GM12873 (cell line): ENCODE measurements at regions not wholly inside any gene's neighbourhood (a gene's known extent, or its start where the extent isn't known, plus 50 kb on each side); places are given as distances from the start of the nearest gene placed in this dataset.

Experiments used
- CTCF ChIP-seq: IDR thresholded peaks from 2 replicates; pipeline ENCODE4 v1.5.1; 2012; ENCODE audit warnings: low read depth, mild to moderate bottlenecking, moderate library complexity, low read length, control low read depth; ENCODE audit not compliant: insufficient read depth; ENCODE audit errors: missing control alignments

- no peak for TF ChIP-seq CTCF
These were observed 108.3 kb upstream of the TCERG1L start for GRCh38 chr10:131419797-131420196.

DNA sequence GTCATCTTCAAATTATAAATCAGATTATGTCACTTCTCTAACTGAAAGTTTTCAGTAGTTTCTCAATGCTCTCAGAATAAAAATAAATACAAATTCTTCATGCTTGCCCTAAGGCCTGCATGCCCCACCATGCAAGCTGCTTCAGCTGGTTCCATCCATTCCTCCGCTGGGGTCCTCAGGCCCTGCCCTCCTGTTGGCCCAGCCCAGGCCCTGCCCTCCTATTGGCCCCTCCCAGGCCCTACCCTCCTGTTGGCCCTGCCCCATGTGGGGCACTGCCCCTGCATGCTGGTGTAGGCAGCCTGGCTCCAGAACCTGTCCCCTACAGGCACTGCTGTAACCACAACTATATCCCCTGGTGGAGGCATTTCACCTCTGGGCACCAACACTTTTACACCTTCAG, 109.3 kb upstream of the TCERG1L start:
- TF ChIP-seq CTCF: no peak

GRCh38 chr10:131421381-131421780, 109.9 kb upstream of the TCERG1L start:
- no peak for TF ChIP-seq CTCF

GRCh38 chr10:131422731-131423130, 111.2 kb upstream of the TCERG1L start:
- TF ChIP-seq CTCF: no peak

DNA sequence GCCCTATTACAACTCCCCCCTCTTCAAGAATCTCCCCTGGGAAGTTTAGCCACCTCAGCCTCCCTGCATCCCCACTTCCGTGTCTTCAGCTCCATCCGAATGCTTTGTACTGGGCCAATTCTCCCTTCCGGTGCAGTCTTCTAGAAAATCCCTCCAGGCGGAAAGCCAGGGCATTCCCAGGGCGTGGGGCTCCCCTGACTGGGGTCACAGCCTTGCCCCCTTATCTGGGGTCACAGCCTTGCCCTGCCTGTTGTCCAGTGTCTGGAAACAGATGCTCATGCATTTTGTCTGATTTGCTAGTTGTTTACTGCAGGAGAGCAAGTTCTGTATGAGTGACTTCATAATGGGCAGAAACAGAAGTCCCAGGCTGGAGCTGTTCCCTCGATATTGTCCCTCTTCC, 112.5 kb upstream of the TCERG1L start:
- no peak for TF ChIP-seq CTCF

DNA sequence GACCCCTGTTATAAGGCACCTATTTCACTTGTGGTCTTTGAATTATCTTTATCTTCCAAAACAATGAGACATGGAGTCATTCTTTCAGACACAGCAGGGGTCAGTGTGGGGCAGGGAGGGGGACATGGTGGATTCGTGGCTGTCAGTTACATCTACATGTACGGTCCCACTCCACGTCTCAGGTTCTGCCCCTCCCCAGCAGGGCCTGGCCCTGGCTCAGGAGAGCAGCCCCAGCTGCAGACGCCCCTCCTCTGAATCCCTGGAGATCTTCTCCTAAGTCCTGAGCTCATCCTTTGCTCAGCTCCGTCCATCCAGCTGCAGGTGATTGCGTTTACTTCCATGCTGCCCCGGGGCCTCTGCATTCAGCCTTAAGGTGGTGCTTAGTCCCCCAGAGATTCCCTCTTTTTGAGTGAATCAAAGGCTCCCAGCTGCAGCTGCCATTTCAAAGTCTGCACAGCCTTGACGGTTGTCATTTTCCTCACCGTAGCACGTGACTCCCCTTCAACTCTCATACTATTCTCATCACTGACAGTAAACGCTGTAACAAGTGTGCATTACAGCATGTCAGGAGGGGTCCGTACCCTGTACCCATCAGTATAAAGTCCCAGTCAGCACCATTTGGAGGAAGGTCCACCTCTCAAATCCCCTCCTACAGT, 113.4 kb upstream of the TCERG1L start:
- TF ChIP-seq CTCF: no peak

DNA sequence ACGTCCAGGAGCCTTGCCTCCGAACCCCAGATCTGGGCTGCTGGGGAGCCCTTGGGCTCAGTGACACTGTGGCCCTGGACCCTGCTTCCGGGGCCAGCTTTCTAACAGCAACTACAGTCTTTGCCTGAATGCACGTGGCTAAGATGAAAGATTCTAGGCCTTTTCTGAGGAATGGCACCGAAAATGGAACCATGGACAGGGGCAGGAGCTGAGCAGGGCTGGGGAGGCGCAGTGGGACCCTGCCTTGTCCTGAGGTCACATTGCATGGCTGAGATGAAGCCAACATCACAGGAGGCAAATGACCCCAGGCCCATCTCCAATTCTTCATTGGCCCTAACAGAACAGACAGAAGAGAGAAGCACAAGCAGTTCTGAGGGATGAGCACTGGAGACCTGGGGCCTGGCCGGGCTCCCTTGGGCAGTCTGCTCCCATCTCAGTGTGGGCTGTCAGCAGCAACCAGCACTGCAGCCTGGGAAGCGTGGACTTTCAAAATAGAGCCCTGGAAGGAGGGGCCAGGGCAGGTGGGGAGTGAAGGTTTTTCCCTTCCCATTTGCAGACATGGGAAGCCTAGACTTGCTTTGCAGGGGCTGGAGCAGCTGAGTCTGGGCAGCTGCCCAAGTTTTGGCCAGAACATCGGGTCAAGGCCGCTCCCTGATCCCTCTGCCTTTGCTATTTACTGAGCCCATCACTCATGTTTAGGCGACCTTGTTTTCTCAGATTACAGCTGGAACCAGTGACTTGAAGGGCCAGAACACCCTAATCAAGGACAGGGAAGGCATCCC, 114.4 kb upstream of the TCERG1L start:
- TF ChIP-seq CTCF: no peak
